Adipocyte (in vitro differentiated cells): ENCODE measurements at regions not wholly inside any gene's neighbourhood (a gene's known extent, or its start where the extent isn't known, plus 50 kb on each side); places are given as distances from the start of the nearest gene placed in this dataset.

Experiments
- DNase-seq: peaks from one replicate; pipeline ENCODE4 v3.0.0-alpha.2; 2015; ENCODE audit warnings: low read depth
- H3K27me3 ChIP-seq: replicated peaks from 2 replicates; pipeline ENCODE4 v1.7.0; 2013; ENCODE audit warnings: mild to moderate bottlenecking, low read length, moderate library complexity; ENCODE audit not compliant: control insufficient read depth, insufficient read depth
- H3K36me3 ChIP-seq: 2 replicates; pipeline ENCODE4 v1.7.0; 2013; ENCODE audit warnings: low read length, mild to moderate bottlenecking, moderate library complexity; ENCODE audit not compliant: control insufficient read depth, insufficient read depth, severe bottlenecking
- H3K4me1 ChIP-seq: 2 replicates; pipeline ENCODE4 v1.7.0; 2013; ENCODE audit warnings: mild to moderate bottlenecking, low read length, moderate library complexity; ENCODE audit not compliant: control insufficient read depth, insufficient read depth
- H3K4me3 ChIP-seq: 2 replicates; pipeline ENCODE4 v1.7.0; 2013; ENCODE audit warnings: mild to moderate bottlenecking, low read length, moderate library complexity
- H3K9ac ChIP-seq: 2 replicates; pipeline ENCODE4 v1.7.0; 2013; ENCODE audit warnings: mild to moderate bottlenecking, low read length, moderate library complexity
- H3K9me3 ChIP-seq: 2 replicates; pipeline ENCODE4 v1.7.0; 2013; ENCODE audit warnings: mild to moderate bottlenecking, low read length, moderate library complexity; ENCODE audit not compliant: control insufficient read depth

- no peaks in the 10 kb centered on the region for H3K27me3 ChIP-seq
- no peaks in the 10 kb centered on the region for H3K4me1 ChIP-seq
- no peaks in the 10 kb centered on the region for H3K9me3 ChIP-seq
- DNase-seq: no peak
- H3K36me3 ChIP-seq: no peaks in the 10 kb centered on the region
- no peak overlapping the region for H3K9ac ChIP-seq
- no peak overlapping the region for H3K4me3 ChIP-seq
Observed at GRCh38 chr5:6873359-6873758, 160.1 kb downstream of the TENT4A start.

- Histone ChIP-seq H3K9ac (no peak overlapping the region), H3K27me3 (no peaks in the 10 kb centered on the region), H3K4me1 (no peaks in the 10 kb centered on the region), H3K9me3 (no peaks in the 10 kb centered on the region), H3K4me3 (no peak overlapping the region), H3K36me3 (no peaks in the 10 kb centered on the region)
- no peak for DNase-seq
Observed at GRCh38 chr5:6875376-6875775, 162.1 kb downstream of the TENT4A start.

- Histone ChIP-seq H3K4me3 (no peak overlapping the region), H3K36me3 (no peaks in the 10 kb centered on the region), H3K9me3 (no peaks in the 10 kb centered on the region), H3K9ac (no peak overlapping the region), H3K4me1 (no peaks in the 10 kb centered on the region), H3K27me3 (no peaks in the 10 kb centered on the region)
- DNase-seq: no peak
Observed at GRCh38 chr5:6877986-6878828, 165.0 kb downstream of the TENT4A start.

- no peak overlapping the region for H3K9ac ChIP-seq
- DNase-seq: no peak
- H3K36me3 ChIP-seq: no peaks in the 10 kb centered on the region
- peaks cover 31% of the 10 kb centered on the region for H3K9me3 ChIP-seq
- H3K4me1 ChIP-seq: no peaks in the 10 kb centered on the region
- no peak overlapping the region for H3K4me3 ChIP-seq
- H3K27me3 ChIP-seq: no peaks in the 10 kb centered on the region
Observed at GRCh38 chr5:6885581-6885980, 172.3 kb downstream of the TENT4A start.

- Histone ChIP-seq H3K9me3 (peaks cover 32% of the 10 kb centered on the region), H3K4me3 (no peak overlapping the region), H3K4me1 (no peaks in the 10 kb centered on the region), H3K36me3 (no peaks in the 10 kb centered on the region), H3K27me3 (no peaks in the 10 kb centered on the region), H3K9ac (no peak overlapping the region)
- DNase-seq: no peak
Observed at GRCh38 chr5:6886866-6887265, 173.6 kb downstream of the TENT4A start.

GRCh38 chr5:6889030-6889429 is 175.8 kb downstream of the TENT4A start:
- H3K36me3 ChIP-seq: no peaks in the 10 kb centered on the region
- H3K9me3 ChIP-seq: peaks cover 34% of the 10 kb centered on the region
- no peaks in the 10 kb centered on the region for H3K27me3 ChIP-seq
- no peak for DNase-seq
- no peak overlapping the region for H3K9ac ChIP-seq
- no peaks in the 10 kb centered on the region for H3K4me1 ChIP-seq
- no peak overlapping the region for H3K4me3 ChIP-seq

GRCh38 chr5:6899221-6899620 is 186.0 kb downstream of the TENT4A start:
- Histone ChIP-seq H3K36me3 (no peaks in the 10 kb centered on the region), H3K27me3 (no peaks in the 10 kb centered on the region), H3K9ac (no peak overlapping the region), H3K4me1 (no peaks in the 10 kb centered on the region), H3K9me3 (no peaks in the 10 kb centered on the region), H3K4me3 (no peak overlapping the region)
- no peak for DNase-seq

GRCh38 chr5:6900247-6901227 is 187.3 kb downstream of the TENT4A start:
- Histone ChIP-seq H3K9ac (no peak overlapping the region), H3K9me3 (no peaks in the 10 kb centered on the region), H3K4me1 (peaks cover 3% of the 10 kb centered on the region), H3K4me3 (no peak overlapping the region), H3K36me3 (no peaks in the 10 kb centered on the region), H3K27me3 (no peaks in the 10 kb centered on the region)
- no peak for DNase-seq

- no peak overlapping the region for H3K4me3 ChIP-seq
- H3K9ac ChIP-seq: no peak overlapping the region
- H3K4me1 ChIP-seq: peaks cover 5% of the 10 kb centered on the region
- H3K9me3 ChIP-seq: no peaks in the 10 kb centered on the region
- H3K27me3 ChIP-seq: no peaks in the 10 kb centered on the region
- no peaks in the 10 kb centered on the region for H3K36me3 ChIP-seq
- no peak for DNase-seq
Observed at GRCh38 chr5:6902094-6902493, 188.9 kb downstream of the TENT4A start.

GRCh38 chr5:6902597-6902996 is 189.4 kb downstream of the TENT4A start:
- no peaks in the 10 kb centered on the region for H3K27me3 ChIP-seq
- H3K4me1 ChIP-seq: peaks cover 5% of the 10 kb centered on the region
- no peaks in the 10 kb centered on the region for H3K9me3 ChIP-seq
- H3K4me3 ChIP-seq: no peak overlapping the region
- H3K36me3 ChIP-seq: no peaks in the 10 kb centered on the region
- no peak overlapping the region for H3K9ac ChIP-seq
- DNase-seq: no peak

GRCh38 chr5:6903934-6904333 is 190.7 kb downstream of the TENT4A start:
- no peak for DNase-seq
- H3K4me3 ChIP-seq: no peak overlapping the region
- no peaks in the 10 kb centered on the region for H3K36me3 ChIP-seq
- no peak overlapping the region for H3K9ac ChIP-seq
- no peaks in the 10 kb centered on the region for H3K9me3 ChIP-seq
- H3K4me1 ChIP-seq: peaks cover 5% of the 10 kb centered on the region
- no peaks in the 10 kb centered on the region for H3K27me3 ChIP-seq
